PC-9 (cell line): ENCODE measurements at regions not wholly inside any gene's neighbourhood (a gene's known extent, or its start where the extent isn't known, plus 50 kb on each side); places are given as distances from the start of the nearest gene placed in this dataset.

ENCODE experiments used
- BruUV-seq: library from RNA; stranded (reverse); fragments of 400-500 nt; replicated peaks from 2 replicates; lab custom pipeline; 2021; lab: Mats Ljungman, UMichigan
- CTCF ChIA-PET: fragments of 300-600 bp; sonication (Branson Sonifier 250); formaldehyde crosslinking; loops from one replicate; lab custom pipeline; 2022; ENCODE audit warnings: antibody characterized with exemption; lab: Charles Lee
- POLR2A ChIA-PET: fragments of 300-600 bp; sonication (Branson Sonifier 250); formaldehyde crosslinking; loops from one replicate; lab custom pipeline; 2022; ENCODE audit warnings: antibody characterized with exemption; ENCODE audit not compliant: unreplicated experiment; lab: Charles Lee
- DNase-seq, 2 experiments: peaks; one replicate each; pipeline versions ENCODE4 v3.0.0 to v3.0.0-alpha.2; 2015 to 2022; ENCODE audit warnings: mixed read lengths in 1 of 2
- H2AFZ ChIP-seq: fragments of 200-600 bp; sonication (generic); 2 replicates; pipeline ENCODE4 v1.8.1; 2017; ENCODE audit warnings: antibody characterized with exemption
- H3F3A ChIP-seq: fragments of 200-600 bp; sonication (generic); 2 replicates; pipeline ENCODE4 v1.8.1; 2017; ENCODE audit warnings: antibody characterized with exemption, mild to moderate bottlenecking, low read depth; ENCODE audit not compliant: insufficient read depth
- H3K27ac ChIP-seq: fragments of 200-600 bp; sonication (generic); 2 replicates; pipeline ENCODE4 v1.6.1; 2016; ENCODE audit warnings: mixed run types
- H3K27me3 ChIP-seq: fragments of 200-600 bp; sonication (generic); 2 replicates; pipeline ENCODE4 v1.6.1; 2016; ENCODE audit warnings: low read depth, mixed run types; ENCODE audit not compliant: insufficient read depth
- H3K36me3 ChIP-seq: fragments of 200-600 bp; sonication (generic); 2 replicates; pipeline ENCODE4 v1.6.1; 2016; ENCODE audit warnings: low read depth, mixed run types
- H3K4me1 ChIP-seq: fragments of 200-600 bp; sonication (generic); replicated peaks from 2 replicates; pipeline ENCODE4 v1.6.1; 2016; ENCODE audit warnings: mixed run types; ENCODE audit not compliant: insufficient read depth
- H3K4me2 ChIP-seq: fragments of 200-600 bp; sonication (generic); 2 replicates; pipeline ENCODE4 v1.6.1; 2017; ENCODE audit warnings: mixed run types
- H3K4me3 ChIP-seq: fragments of 200-600 bp; sonication (generic); 2 replicates; pipeline ENCODE4 v1.6.1; 2016; ENCODE audit warnings: mixed run types
- H3K79me2 ChIP-seq: fragments of 200-600 bp; sonication (generic); 2 replicates; pipeline ENCODE4 v1.6.1; 2017; ENCODE audit warnings: low read depth, mixed run types
- H3K9me2 ChIP-seq: fragments of 200-600 bp; sonication (generic); 2 replicates; pipeline ENCODE4 v1.8.1; 2017; ENCODE audit warnings: mild to moderate bottlenecking; ENCODE audit not compliant: insufficient read depth
- H3K9me3 ChIP-seq: fragments of 200-600 bp; sonication (generic); 2 replicates; pipeline ENCODE4 v1.8.1; 2016; ENCODE audit warnings: low read depth; ENCODE audit not compliant: insufficient read depth
- H4K20me1 ChIP-seq: fragments of 200-600 bp; sonication (generic); 2 replicates; pipeline ENCODE4 v1.8.1; 2017; ENCODE audit not compliant: insufficient read depth
- EZH2 ChIP-seq: fragments of 200-600 bp; sonication (generic); IDR thresholded peaks from 2 replicates; pipeline ENCODE4 v1.8.0; 2017; ENCODE audit warnings: antibody characterized with exemption, low read depth
- intact Hi-C: fragments of 100-400 bp; cut with micrococcal nuclease; formaldehyde crosslinking; loops from one replicate; pipeline ENCODE4 v1.10.0; 2022; ENCODE audit not compliant: unreplicated experiment
- TF ChIP-seq, protein P1 (sequence below): fragments of 200-600 bp; sonication (generic); conservative IDR thresholded peaks from 2 replicates; pipeline ENCODE4 v1.6.1; 2017; ENCODE audit warnings: mixed run types, antibody characterized with exemption, mild to moderate bottlenecking, moderate library complexity

DNA sequence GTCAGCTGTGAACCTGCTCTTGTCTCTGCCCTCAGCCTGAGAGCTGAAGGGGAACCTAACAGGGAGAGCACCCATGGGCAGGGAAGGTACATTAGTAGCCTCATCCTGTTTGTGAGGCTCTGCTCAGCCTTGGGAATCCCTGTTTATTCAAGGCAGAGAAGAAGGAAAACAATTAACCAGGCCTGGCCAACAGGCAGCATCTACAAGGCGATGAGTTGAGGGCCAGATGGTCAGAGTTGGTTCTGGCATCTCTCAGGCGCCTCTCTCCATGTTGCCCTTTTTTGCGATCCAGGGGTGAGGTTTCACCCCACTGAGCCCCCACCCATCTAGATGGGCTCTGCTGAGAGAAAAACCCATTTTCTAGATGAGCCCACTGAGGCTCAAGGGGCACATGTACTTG lies 54.0 kb upstream of the TOP3B start:
- H3K27ac ChIP-seq, result no peak overlapping the region
- H3K4me2 ChIP-seq, result no peak overlapping the region
- peaks cover 5% of the 10 kb centered on the region for H3K27me3 ChIP-seq
- no peaks in the 10 kb centered on the region for H3K9me2 ChIP-seq
- H3K36me3 ChIP-seq, result no peaks in the 10 kb centered on the region
- no peaks in the 10 kb centered on the region for H3K4me1 ChIP-seq
- no peaks in the 10 kb centered on the region for H3K9me3 ChIP-seq
- ChIA-PET CTCF (no interaction called here), POLR2A (no interaction called here)
- H2AFZ ChIP-seq, result no peak overlapping the region
- BruUV-seq, result no TSS peak
- H3F3A ChIP-seq, result no peaks in the 10 kb centered on the region
- no peak overlapping the region for H3K4me3 ChIP-seq
- H4K20me1 ChIP-seq, result no peaks in the 10 kb centered on the region
- intact Hi-C loops, result no loop called here
- TF ChIP-seq, protein P1, sequence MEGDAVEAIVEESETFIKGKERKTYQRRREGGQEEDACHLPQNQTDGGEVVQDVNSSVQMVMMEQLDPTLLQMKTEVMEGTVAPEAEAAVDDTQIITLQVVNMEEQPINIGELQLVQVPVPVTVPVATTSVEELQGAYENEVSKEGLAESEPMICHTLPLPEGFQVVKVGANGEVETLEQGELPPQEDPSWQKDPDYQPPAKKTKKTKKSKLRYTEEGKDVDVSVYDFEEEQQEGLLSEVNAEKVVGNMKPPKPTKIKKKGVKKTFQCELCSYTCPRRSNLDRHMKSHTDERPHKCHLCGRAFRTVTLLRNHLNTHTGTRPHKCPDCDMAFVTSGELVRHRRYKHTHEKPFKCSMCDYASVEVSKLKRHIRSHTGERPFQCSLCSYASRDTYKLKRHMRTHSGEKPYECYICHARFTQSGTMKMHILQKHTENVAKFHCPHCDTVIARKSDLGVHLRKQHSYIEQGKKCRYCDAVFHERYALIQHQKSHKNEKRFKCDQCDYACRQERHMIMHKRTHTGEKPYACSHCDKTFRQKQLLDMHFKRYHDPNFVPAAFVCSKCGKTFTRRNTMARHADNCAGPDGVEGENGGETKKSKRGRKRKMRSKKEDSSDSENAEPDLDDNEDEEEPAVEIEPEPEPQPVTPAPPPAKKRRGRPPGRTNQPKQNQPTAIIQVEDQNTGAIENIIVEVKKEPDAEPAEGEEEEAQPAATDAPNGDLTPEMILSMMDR, result no peak
- no peaks in the 10 kb centered on the region for H3K79me2 ChIP-seq
- no peak for DNase-seq

DNA sequence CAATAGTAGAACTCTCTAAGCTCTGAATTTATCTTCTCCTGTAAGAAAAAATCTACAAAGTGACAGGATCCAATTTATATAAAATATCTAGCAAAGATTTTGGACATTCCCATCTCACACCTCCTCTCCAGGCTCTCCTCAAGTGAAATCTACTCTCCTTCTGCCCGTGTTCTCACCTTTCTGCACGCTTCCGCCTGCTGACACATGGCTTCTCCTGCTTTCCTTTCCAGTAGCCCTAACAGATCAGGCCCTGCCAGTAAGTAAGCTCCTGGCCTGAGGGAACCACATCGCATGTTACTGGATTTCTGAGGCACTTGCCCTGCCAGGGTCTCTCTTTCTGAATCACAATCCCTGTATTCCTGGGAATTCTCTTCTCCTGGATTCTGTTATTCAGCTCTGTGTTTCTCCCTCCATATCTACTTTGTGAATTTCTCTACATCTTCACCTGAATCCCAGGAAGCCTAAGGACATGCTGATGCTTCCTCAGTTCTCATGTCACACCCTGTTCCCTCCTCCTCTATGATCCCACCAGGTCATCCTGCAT lies 53.3 kb upstream of the TOP3B start:
- H3F3A ChIP-seq, result no peaks in the 10 kb centered on the region
- BruUV-seq, result no TSS peak

DNA sequence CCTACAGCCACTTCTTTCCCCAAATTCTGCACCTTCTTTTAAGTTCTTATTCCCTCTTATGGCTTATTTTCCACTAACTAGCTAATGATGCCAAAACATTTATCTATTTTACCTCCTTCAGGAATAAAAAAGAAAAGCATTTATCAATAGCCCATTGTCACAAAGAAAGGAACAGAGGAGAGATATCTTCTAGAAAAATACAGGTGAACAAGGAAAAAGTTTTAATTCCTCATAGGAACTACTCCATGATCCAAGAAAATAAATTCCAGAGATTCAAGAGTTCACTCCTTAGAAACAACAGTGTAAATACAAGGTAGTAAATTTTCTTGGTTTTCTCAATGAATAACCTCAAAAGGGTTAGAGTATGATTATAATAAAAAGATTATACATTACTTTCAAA lies 52.6 kb upstream of the TOP3B start:
- H3K36me3 ChIP-seq, result no peaks in the 10 kb centered on the region
- H3K4me1 ChIP-seq, result no peaks in the 10 kb centered on the region
- H3K79me2 ChIP-seq, result no peaks in the 10 kb centered on the region
- H4K20me1 ChIP-seq, result no peaks in the 10 kb centered on the region
- no peak overlapping the region for H3K4me3 ChIP-seq
- H3K27me3 ChIP-seq, result peaks cover 5% of the 10 kb centered on the region
- no peak overlapping the region for H3K4me2 ChIP-seq
- no peak for DNase-seq
- ChIA-PET POLR2A (no interaction called here), CTCF (no interaction called here)
- BruUV-seq, result no TSS peak
- no peaks in the 10 kb centered on the region for H3K9me2 ChIP-seq
- intact Hi-C loops, result no loop called here
- H3K9me3 ChIP-seq, result no peaks in the 10 kb centered on the region
- no peak overlapping the region for H2AFZ ChIP-seq
- TF ChIP-seq, protein P1, result no peak
- no peak for TF ChIP-seq EZH2
- H3F3A ChIP-seq, result no peaks in the 10 kb centered on the region
- no peak overlapping the region for H3K27ac ChIP-seq

More for the DNA sequence above, 53.3 kb upstream of the TOP3B start:
- DNase-seq, result no peak
- TF ChIP-seq EZH2, result no peak
- TF ChIP-seq, protein P1, result no peak
- Histone ChIP-seq H3K79me2 (no peaks in the 10 kb centered on the region), H4K20me1 (no peaks in the 10 kb centered on the region), H3K36me3 (no peaks in the 10 kb centered on the region), H3K9me2 (no peaks in the 10 kb centered on the region), H3K9me3 (no peaks in the 10 kb centered on the region), H3K27me3 (peaks cover 5% of the 10 kb centered on the region), H3K4me2 (no peak overlapping the region), H2AFZ (no peak overlapping the region), H3K27ac (no peak overlapping the region), H3K4me1 (no peaks in the 10 kb centered on the region), H3K4me3 (no peak overlapping the region)
- intact Hi-C loops, result no loop called here
- ChIA-PET CTCF (no interaction called here), POLR2A (no interaction called here)
